Mucosa of rectum (tissue), 2 donors: ENCODE measurements at regions not wholly inside any gene's neighbourhood (a gene's known extent, or its start where the extent isn't known, plus 50 kb on each side); places are given as distances from the start of the nearest gene placed in this dataset.
"Not testable (repeated sequence)": the region's sequence is repeated elsewhere in the genome, so short reads cannot be mapped to it uniquely, and the experiment has no call there.

Source experiments
- H3K27ac ChIP-seq, 2 donors: one replicate each; pipeline ENCODE4 v1.7.0; 2013; ENCODE audit warnings: inconsistent platforms in 2 of 2, low read depth in 2 of 2, low read length in 2 of 2
- H3K27me3 ChIP-seq, 2 donors: one replicate each; pipeline ENCODE4 v1.7.0; 2013; ENCODE audit warnings: low read length in 2 of 2; ENCODE audit not compliant: control insufficient read depth in 2 of 2, insufficient read depth in 2 of 2
- H3K36me3 ChIP-seq, 2 donors: one replicate each; pipeline ENCODE4 v1.7.0; 2013; ENCODE audit warnings: low read length in 2 of 2; ENCODE audit not compliant: control insufficient read depth in 2 of 2, insufficient read depth in 2 of 2
- H3K4me1 ChIP-seq, 2 donors: one replicate each; pipeline ENCODE4 v1.7.0; 2013; ENCODE audit warnings: low read length in 2 of 2, mild to moderate bottlenecking in 1 of 2; ENCODE audit not compliant: control insufficient read depth in 2 of 2, insufficient read depth in 2 of 2
- H3K4me3 ChIP-seq, 2 donors: one replicate each; pipeline ENCODE4 v1.7.0; 2013; ENCODE audit warnings: low read length in 2 of 2
- H3K9ac ChIP-seq, 2 donors: one replicate each; pipeline ENCODE4 v1.7.0; 2013; ENCODE audit warnings: low read length in 2 of 2, low read depth in 1 of 2, mild to moderate bottlenecking in 1 of 2
- H3K9me3 ChIP-seq, 2 donors: one replicate each; pipeline ENCODE4 v1.7.0; 2013; ENCODE audit warnings: low read length in 2 of 2; ENCODE audit not compliant: control insufficient read depth in 2 of 2
- donor health status: healthy.
- donor health status: Normal muscosa, but diverticular disease.

GRCh38 chr1:94751483-94751882 lies 68.7 kb upstream of the SLC44A3 start:
- not testable (repeated sequence) for H3K27me3 ChIP-seq, H3K27ac ChIP-seq, H3K9me3 ChIP-seq, H3K4me3 ChIP-seq, H3K36me3 ChIP-seq, H3K4me1 ChIP-seq, H3K9ac ChIP-seq

GRCh38 chr1:94746635-94747525 lies 73.3 kb upstream of the SLC44A3 start:
- Histone ChIP-seq H3K36me3 (no peaks in the 10 kb centered on the region), H3K27ac (peak overlapping the region in 1 of 2 donors; percentile 27), H3K27me3 (no peaks in the 10 kb centered on the region), H3K4me3 (no peak overlapping the region), H3K4me1 (peaks cover 6 to 16% of the 10 kb centered on the region in 2 donors), H3K9ac (no peak overlapping the region), H3K9me3 (no peaks in the 10 kb centered on the region)

GRCh38 chr1:94745742-94746141 lies 74.4 kb upstream of the SLC44A3 start:
- Histone ChIP-seq H3K4me3 (no peak overlapping the region), H3K4me1 (peaks cover 6 to 16% of the 10 kb centered on the region in 2 donors), H3K36me3 (no peaks in the 10 kb centered on the region), H3K9me3 (no peaks in the 10 kb centered on the region), H3K27ac (no peak overlapping the region), H3K9ac (no peak overlapping the region), H3K27me3 (no peaks in the 10 kb centered on the region)

- H3K27me3 ChIP-seq, result no peaks in the 10 kb centered on the region
- H3K4me3 ChIP-seq, result no peak overlapping the region
- H3K36me3 ChIP-seq, result no peaks in the 10 kb centered on the region
- peak overlapping the region in 1 of 2 donors; percentile 48 for H3K9ac ChIP-seq
- H3K27ac ChIP-seq, result peak overlapping the region; percentile 73 to 76
- H3K9me3 ChIP-seq, result no peaks in the 10 kb centered on the region
- H3K4me1 ChIP-seq, result peaks cover 6 to 16% of the 10 kb centered on the region in 2 donors
These were observed 76.3 kb upstream of the SLC44A3 start for GRCh38 chr1:94743862-94744261.

DNA sequence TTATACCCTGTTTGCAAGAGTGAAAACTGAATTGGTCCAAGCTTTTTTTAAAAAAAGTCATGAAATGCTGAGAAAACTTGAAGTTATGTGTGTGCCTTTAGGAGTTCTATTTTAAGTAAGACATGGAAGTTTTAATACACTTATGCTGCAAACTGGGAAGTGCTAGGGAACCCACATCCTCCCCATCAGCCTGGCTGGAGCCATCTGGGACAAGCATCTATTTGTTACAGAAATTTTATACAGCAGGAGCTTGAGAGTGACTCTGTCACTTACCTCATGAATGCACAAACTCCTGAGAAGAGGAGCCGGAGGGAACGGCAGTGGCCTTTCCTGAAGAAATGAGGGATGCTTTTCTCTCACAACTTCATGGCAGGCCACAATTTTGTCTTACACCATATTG lies 78.2 kb upstream of the SLC44A3 start:
- H3K27me3 ChIP-seq, result no peaks in the 10 kb centered on the region
- no peak overlapping the region for H3K4me3 ChIP-seq
- peaks cover 12 to 24% of the 10 kb centered on the region in 2 donors for H3K4me1 ChIP-seq
- H3K9ac ChIP-seq, result no peak overlapping the region
- H3K27ac ChIP-seq, result no peak overlapping the region
- no peaks in the 10 kb centered on the region for H3K36me3 ChIP-seq
- H3K9me3 ChIP-seq, result no peaks in the 10 kb centered on the region

- Histone ChIP-seq H3K4me1 (peaks cover 16 to 29% of the 10 kb centered on the region in 2 donors), H3K36me3 (no peaks in the 10 kb centered on the region), H3K27ac (no peak overlapping the region), H3K4me3 (no peak overlapping the region), H3K9me3 (no peaks in the 10 kb centered on the region), H3K9ac (no peak overlapping the region), H3K27me3 (no peaks in the 10 kb centered on the region)
These were observed 78.6 kb upstream of the SLC44A3 start for GRCh38 chr1:94741510-94741909.

- Histone ChIP-seq H3K27ac (peak overlapping the region; percentile 19 to 29), H3K9me3 (no peaks in the 10 kb centered on the region), H3K36me3 (no peaks in the 10 kb centered on the region), H3K4me3 (no peak overlapping the region), H3K4me1 (peaks cover 22 to 39% of the 10 kb centered on the region in 2 donors), H3K27me3 (no peaks in the 10 kb centered on the region), H3K9ac (no peak overlapping the region)
These were observed 80.6 kb upstream of the SLC44A3 start for GRCh38 chr1:94739521-94740061.

- no peak overlapping the region for H3K9ac ChIP-seq
- no peaks in the 10 kb centered on the region for H3K9me3 ChIP-seq
- H3K4me3 ChIP-seq, result no peak overlapping the region
- H3K36me3 ChIP-seq, result no peaks in the 10 kb centered on the region
- no peaks in the 10 kb centered on the region for H3K27me3 ChIP-seq
- H3K27ac ChIP-seq, result no peak overlapping the region
- peaks cover 16 to 28% of the 10 kb centered on the region in 2 donors for H3K4me1 ChIP-seq
These were observed 81.8 kb upstream of the SLC44A3 start for GRCh38 chr1:94738371-94738770.

DNA sequence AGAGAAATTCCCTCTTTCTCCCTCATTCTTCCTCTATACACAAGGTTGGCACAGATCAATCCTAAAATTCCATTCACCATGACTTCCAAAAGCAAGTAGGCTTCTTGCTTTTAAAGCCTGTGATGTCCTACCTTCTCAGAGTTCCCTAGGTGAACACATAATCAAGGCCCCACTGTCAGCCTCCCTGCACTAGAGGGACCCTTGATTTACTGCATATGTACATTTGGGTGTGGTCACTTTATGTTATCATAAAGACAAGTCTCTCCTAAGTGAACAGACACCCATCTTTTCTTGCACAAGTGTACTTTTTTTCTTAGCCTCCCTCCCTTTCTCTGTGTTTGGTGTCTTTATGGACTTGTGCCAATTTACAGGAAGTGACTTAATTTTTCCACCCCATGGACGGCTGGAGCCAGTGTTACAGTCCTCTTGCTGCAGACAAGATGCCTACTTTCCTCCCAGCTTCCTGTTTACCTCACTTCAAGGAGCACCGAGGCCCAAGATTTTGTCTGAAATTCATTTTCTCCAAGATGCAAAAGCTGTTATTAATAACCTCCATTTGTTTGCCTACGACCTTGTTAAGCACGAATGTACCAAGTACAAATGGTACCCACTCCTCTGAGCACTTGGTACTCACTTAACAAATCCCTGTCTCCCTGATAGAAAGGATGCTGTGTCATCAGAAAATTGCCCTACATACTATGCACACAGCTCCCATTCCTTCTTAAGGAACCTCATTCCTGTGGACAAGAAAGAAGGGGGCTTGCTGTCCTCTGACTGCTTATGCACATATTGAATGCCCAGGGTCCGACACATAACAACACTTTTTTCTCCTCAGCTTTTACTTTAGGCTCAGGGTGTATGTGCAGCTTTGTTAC lies 82.8 kb upstream of the SLC44A3 start:
- no peaks in the 10 kb centered on the region for H3K9me3 ChIP-seq
- H3K27ac ChIP-seq, result peak overlapping the region; percentile 27 to 34
- H3K27me3 ChIP-seq, result no peaks in the 10 kb centered on the region
- H3K4me1 ChIP-seq, result peaks cover 16 to 27% of the 10 kb centered on the region in 2 donors
- no peaks in the 10 kb centered on the region for H3K36me3 ChIP-seq
- H3K4me3 ChIP-seq, result no peak overlapping the region
- no peak overlapping the region for H3K9ac ChIP-seq

GRCh38 chr1:94736549-94736948 lies 83.6 kb upstream of the SLC44A3 start:
- Histone ChIP-seq H3K36me3 (no peaks in the 10 kb centered on the region), H3K9me3 (no peaks in the 10 kb centered on the region), H3K27ac (peak overlapping the region in 1 of 2 donors; percentile 34)

More at GRCh38 chr1:94736549-94736948, 83.6 kb upstream of the SLC44A3 start:
- Histone ChIP-seq H3K4me3 (no peak overlapping the region), H3K9ac (no peak overlapping the region), H3K4me1 (peaks cover 16 to 27% of the 10 kb centered on the region in 2 donors), H3K27me3 (no peaks in the 10 kb centered on the region)
